ENCODE measurements at regions not wholly inside any gene's neighbourhood (a gene's known extent, or its start where the extent isn't known, plus 50 kb on each side); places are given as distances from the start of the nearest gene placed in this dataset.

DNA sequence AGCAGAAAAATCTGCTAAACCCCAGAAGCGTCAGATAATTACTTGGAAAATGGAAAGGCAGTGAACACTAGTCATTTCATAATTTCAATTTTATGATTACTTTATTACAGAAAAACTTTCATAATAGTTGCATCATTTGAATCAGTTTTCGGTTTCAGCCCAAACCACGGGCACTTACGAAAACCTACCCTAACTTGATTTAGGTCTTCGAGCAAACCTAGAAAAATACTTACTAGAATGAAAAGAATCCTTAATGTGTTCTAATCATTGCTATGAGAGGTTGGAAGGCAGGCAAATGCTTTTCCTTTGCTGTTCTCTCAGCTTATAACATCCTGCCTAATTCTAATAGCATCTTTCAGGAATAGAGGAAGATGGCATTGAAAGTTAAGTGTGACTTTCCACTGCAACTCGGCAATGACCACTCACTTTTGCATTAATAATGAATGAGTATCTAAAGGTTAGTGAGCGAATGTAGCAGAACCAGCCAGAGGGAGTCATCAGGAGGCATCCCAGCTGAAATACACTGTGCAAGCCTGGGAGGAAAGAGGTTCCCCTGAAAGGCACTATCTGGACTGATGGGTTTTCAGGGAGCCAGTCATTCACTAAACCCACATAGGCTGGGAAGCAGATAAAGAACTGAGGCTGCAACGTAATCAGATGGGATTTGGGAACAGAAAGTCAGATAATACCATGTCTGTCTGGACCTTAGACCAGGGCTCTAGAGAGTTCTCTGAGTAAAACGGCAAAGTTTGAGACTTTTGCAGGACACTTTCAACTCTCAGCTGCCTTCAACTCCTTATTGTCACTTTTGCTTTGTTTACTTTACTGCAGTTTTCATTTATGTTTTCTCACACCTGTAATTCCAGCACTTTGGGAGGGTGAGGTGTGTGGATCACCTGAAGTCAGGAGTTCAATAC is 520.8 kb downstream of the RNF144A start:
- TF ChIP-seq CTCF (IDR thresholded peaks at IDR 0.05): no peak
- no peak for TF ChIP-seq POLR2A (IDR thresholded peaks at IDR 0.05)
